ENCODE measurements at regions not wholly inside any gene's neighbourhood (a gene's known extent, or its start where the extent isn't known, plus 50 kb on each side); places are given as distances from the start of the nearest gene placed in this dataset.

- TF ChIP-seq CTCF (IDR thresholded peaks at IDR 0.05) (no peak), POLR2A (IDR thresholded peaks at IDR 0.05) (no peak)
Measured at GRCh38 chr21:41111681-41112080, 56.3 kb upstream of the BACE2 start.

Measured in Peyer's patch (tissue), 4 donors.